H1 (cell line): ENCODE measurements at regions not wholly inside any gene's neighbourhood (a gene's known extent, or its start where the extent isn't known, plus 50 kb on each side); places are given as distances from the start of the nearest gene placed in this dataset.

Experiments
- CTCF ChIA-PET: fragments of 300-600 bp; sonication (Branson Sonifier 250); formaldehyde crosslinking; loops from one replicate; lab custom pipeline; 2021; ENCODE audit not compliant: partially characterized antibody; lab: Charles Lee
- POLR2A ChIA-PET: fragments of 300-600 bp; sonication (Branson Sonifier 250); formaldehyde crosslinking; loops from one replicate; lab custom pipeline; 2021; ENCODE audit warnings: inconsistent platforms; ENCODE audit not compliant: partially characterized antibody; lab: Charles Lee
- DNase-seq, 2 experiments: peaks; one replicate each; pipeline versions ENCODE4 v3.0.0 to v3.0.0-alpha.2; 2010 to 2022; ENCODE audit warnings: low spot score in 2 of 2, low read depth in 1 of 2, mixed read lengths in 1 of 2
- FAIRE-seq: peaks from 2 replicates; lab custom pipeline; 2011; peaks lifted over from hg19 to GRCh38; lab: Jason Lieb, UNC
- H2AFZ ChIP-seq: 2 replicates; pipeline ENCODE4 v1.8.1; 2012; ENCODE audit warnings: low read length, inconsistent platforms
- H2AK5ac ChIP-seq: 2 replicates; pipeline ENCODE4 v1.6.1; 2013; ENCODE audit warnings: low read depth, low read length
- H2BK120ac ChIP-seq: replicated peaks from 2 replicates; pipeline ENCODE3; 2013; ENCODE audit warnings: low read depth, low read length, inconsistent platforms
- H2BK12ac ChIP-seq: 2 replicates; pipeline ENCODE4 v1.6.1; 2013; ENCODE audit warnings: low read depth, low read length
- H2BK15ac ChIP-seq: 2 replicates; pipeline ENCODE4 v1.6.1; 2013; ENCODE audit warnings: low read length
- H2BK20ac ChIP-seq: 2 replicates; pipeline ENCODE4 v1.6.1; 2013; ENCODE audit warnings: low read length
- H2BK5ac ChIP-seq: 2 replicates; pipeline ENCODE4 v1.6.1; 2013; ENCODE audit warnings: low read depth, low read length
- H3K14ac ChIP-seq: 2 replicates; pipeline ENCODE4 v1.6.1; 2013; ENCODE audit warnings: inconsistent platforms; ENCODE audit not compliant: insufficient read length
- H3K18ac ChIP-seq: 2 replicates; pipeline ENCODE4 v1.6.1; 2013; ENCODE audit warnings: low read length; ENCODE audit errors: extremely low read depth
- H3K23ac ChIP-seq: 2 replicates; pipeline ENCODE4 v1.6.1; 2013; ENCODE audit warnings: inconsistent platforms; ENCODE audit not compliant: insufficient read length
- H3K23me2 ChIP-seq: 2 replicates; pipeline ENCODE4 v1.6.1; 2013; ENCODE audit warnings: low read depth, low read length
- H3K27ac ChIP-seq: 2 replicates; pipeline ENCODE4 v1.6.1; 2011; ENCODE audit warnings: low read depth, low read length, inconsistent platforms
- H3K27me3 ChIP-seq, 4 experiments: replicated peaks in 1 of 4; 1 replicate in 1 of 4; 2 replicates in 3 of 4; pipeline versions ENCODE4 v1.6.1 to v1.8.1; 2011 to 2013; ENCODE audit warnings: low read length in 3 of 4, mild to moderate bottlenecking in 3 of 4, inconsistent platforms in 2 of 4, mixed read lengths in 2 of 4, moderate library complexity in 1 of 4; ENCODE audit not compliant: control insufficient read depth in 3 of 4, insufficient read depth in 3 of 4; ENCODE audit errors: extremely low read depth in 1 of 4
- H3K36me3 ChIP-seq, 4 experiments: 2 replicates each; pipeline versions ENCODE4 v1.6.1 to v1.8.1; 2011 to 2013; ENCODE audit warnings: mild to moderate bottlenecking in 4 of 4, low read length in 3 of 4, moderate library complexity in 2 of 4, control low read depth in 1 of 4, inconsistent platforms in 1 of 4; ENCODE audit not compliant: insufficient read depth in 4 of 4, control insufficient read depth in 2 of 4
- H3K4ac ChIP-seq: replicated peaks from 2 replicates; pipeline ENCODE3; 2013; ENCODE audit warnings: low read length, low read depth, mixed read lengths, inconsistent platforms; ENCODE audit not compliant: insufficient read length
- H3K4me1 ChIP-seq, 4 experiments: replicated peaks in 1 of 4; 1 replicate in 1 of 4; 2 replicates in 3 of 4; pipeline versions ENCODE4 v1.6.1 to v1.8.1; 2011 to 2013; ENCODE audit warnings: low read length in 3 of 4, inconsistent platforms in 2 of 4, mixed read lengths in 1 of 4; ENCODE audit not compliant: insufficient read depth in 4 of 4, control insufficient read depth in 3 of 4
- H3K4me2 ChIP-seq, 2 experiments: 2 replicates each; pipeline versions ENCODE4 v1.6.1 to v1.8.1; 2011 to 2013; ENCODE audit warnings: low read depth in 2 of 2, low read length in 2 of 2, control low read depth in 1 of 2, inconsistent platforms in 1 of 2, mild to moderate bottlenecking in 1 of 2; ENCODE audit not compliant: insufficient read depth in 1 of 2
- H3K4me3 ChIP-seq, 4 experiments: fragments of 200-600, 300-600 bp in 1 of 4; sonication (generic), shearing (Covaris generic), sonication (Bioruptor Twin) in 1 of 4; 2 replicates each; pipeline versions ENCODE4 v1.5.1 to v1.8.1; 2011 to 2016; ENCODE audit warnings: low read length in 4 of 4, low read depth in 3 of 4, control low read depth in 2 of 4, inconsistent platforms in 2 of 4, mild to moderate bottlenecking in 2 of 4, mixed read lengths in 1 of 4, moderate library complexity in 1 of 4; ENCODE audit not compliant: insufficient read depth in 2 of 4; ENCODE audit errors: extremely low read depth in 1 of 4
- H3K56ac ChIP-seq: replicated peaks from 2 replicates; pipeline ENCODE3; 2013; ENCODE audit warnings: low read depth, mild to moderate bottlenecking, mixed read lengths, low read length, inconsistent platforms; ENCODE audit not compliant: insufficient read length
- H3K79me1 ChIP-seq: 2 replicates; pipeline ENCODE4 v1.6.1; 2013; ENCODE audit warnings: low read depth, low read length, control low read depth
- H3K79me2 ChIP-seq, 2 experiments: 2 replicates each; pipeline versions ENCODE4 v1.6.1 to v1.8.1; 2012 to 2013; ENCODE audit warnings: low read length in 2 of 2, mild to moderate bottlenecking in 2 of 2, inconsistent platforms in 1 of 2; ENCODE audit not compliant: insufficient read depth in 2 of 2, control insufficient read depth in 1 of 2
- H3K9ac ChIP-seq, 4 experiments: replicated peaks in 1 of 4; 1 replicate in 1 of 4; 2 replicates in 3 of 4; pipeline versions ENCODE4 v1.6.1 to v1.8.1; 2011 to 2013; ENCODE audit warnings: low read depth in 3 of 4, low read length in 3 of 4, control low read depth in 2 of 4, mild to moderate bottlenecking in 2 of 4, moderate library complexity in 2 of 4, inconsistent platforms in 1 of 4; ENCODE audit errors: extremely low read depth in 1 of 4
- H3K9me3 ChIP-seq, 2 experiments: 2 replicates each; pipeline versions ENCODE4 v1.6.1 to v1.8.1; 2012 to 2013; ENCODE audit warnings: mild to moderate bottlenecking in 2 of 2, moderate library complexity in 2 of 2, control low read depth in 1 of 2, inconsistent platforms in 1 of 2, low read depth in 1 of 2, low read length in 1 of 2, mixed read lengths in 1 of 2; ENCODE audit not compliant: insufficient read depth in 2 of 2
- H4K20me1 ChIP-seq, 2 experiments: replicated peaks in 1 of 2; 2 replicates each; pipeline versions ENCODE3 to v1.8.1; 2011 to 2013; ENCODE audit warnings: inconsistent platforms in 2 of 2, low read length in 2 of 2, mild to moderate bottlenecking in 1 of 2; ENCODE audit not compliant: insufficient read depth in 2 of 2, control insufficient read depth in 1 of 2
- H4K5ac ChIP-seq: 2 replicates; pipeline ENCODE4 v1.6.1; 2013; ENCODE audit warnings: low read length, low read depth, mixed read lengths, inconsistent platforms; ENCODE audit not compliant: insufficient read length
- H4K8ac ChIP-seq: 2 replicates; pipeline ENCODE4 v1.8.0; 2013; ENCODE audit warnings: mild to moderate bottlenecking, moderate library complexity, low read length, inconsistent platforms; ENCODE audit not compliant: insufficient read depth; ENCODE audit errors: extremely low read depth
- H4K91ac ChIP-seq: replicated peaks from 2 replicates; pipeline ENCODE3; 2013; ENCODE audit warnings: low read length, mixed read lengths, inconsistent platforms; ENCODE audit not compliant: insufficient read length
- CBX8 ChIP-seq: fragments of 300-800, 300-1000 bp; sonication (generic); IDR thresholded peaks from 2 replicates; pipeline ENCODE4 v1.7.1; 2016; ENCODE audit warnings: low read depth, low read length, borderline replicate concordance
- CHD2 ChIP-seq: IDR thresholded peaks from 2 replicates; pipeline ENCODE4 v1.6.1; 2012; ENCODE audit warnings: low read length, improper control_type of control experiment
- E2F6 ChIP-seq: IDR thresholded peaks from 2 replicates; pipeline ENCODE4 v1.6.1; 2012; ENCODE audit warnings: inconsistent platforms
- EP300 ChIP-seq, 2 experiments: IDR thresholded peaks; 1 replicate in 1 of 2; 2 replicates in 1 of 2; pipeline ENCODE4 v1.6.1; 2011 to 2012; ENCODE audit warnings: low read depth in 2 of 2, low read length in 2 of 2, mild to moderate bottlenecking in 2 of 2, borderline replicate concordance in 1 of 2, inconsistent platforms in 1 of 2, moderate library complexity in 1 of 2
- MAX ChIP-seq: IDR thresholded peaks from 2 replicates; pipeline ENCODE4 v1.6.1; 2012; ENCODE audit warnings: inconsistent platforms
- NANOG ChIP-seq: IDR thresholded peaks from 2 replicates; pipeline ENCODE4 v1.6.1; 2011; ENCODE audit warnings: low read length, low read depth, mild to moderate bottlenecking, inconsistent platforms; ENCODE audit not compliant: insufficient read depth, poor library complexity, severe bottlenecking
- RFX5 ChIP-seq: IDR thresholded peaks from 2 replicates; pipeline ENCODE4 v1.6.1; 2011; ENCODE audit warnings: low read depth, low read length, improper control_type of control experiment, borderline replicate concordance
- SIN3A ChIP-seq, 2 experiments: IDR thresholded peaks in 1 of 2; conservative IDR thresholded peaks in 1 of 2; 2 replicates each; pipeline ENCODE4 v1.6.1; 2011 to 2012; ENCODE audit warnings: low read length in 2 of 2, improper control_type of control experiment in 1 of 2, low read depth in 1 of 2, mild to moderate bottlenecking in 1 of 2
- TAF7 ChIP-seq: optimal IDR thresholded peaks from 2 replicates; pipeline ENCODE3; 2011; ENCODE audit warnings: low read depth, mild to moderate bottlenecking, inconsistent platforms, low read length, moderate library complexity, borderline replicate concordance
- TCF12 ChIP-seq: IDR thresholded peaks from 2 replicates; pipeline ENCODE4 v1.6.1; 2011; ENCODE audit warnings: low read depth, mild to moderate bottlenecking, low read length
- WGBS, 2 experiments: shearing (Covaris generic) in 1 of 2; methylation state at CpG; one replicate each; pipeline versions ENCODE4 v1.1.6 to v1.1.7; 2013 to 2015; ENCODE audit warnings: low lambda C conversion rate in 2 of 2, mixed read lengths in 2 of 2, inconsistent platforms in 1 of 2, low coverage in 1 of 2, missing lambda C conversion rate in 1 of 2; ENCODE audit not compliant: insufficient replicate concordance in 2 of 2, insufficient coverage in 1 of 2, insufficient read length in 1 of 2; ENCODE audit errors: extremely low coverage in 1 of 2, missing lambda C conversion rate in 1 of 2; 5-methylcytosine and 5-hydroxymethylcytosine counted together

- no peak for FAIRE-seq
- Histone ChIP-seq H2AK5ac (no peak overlapping the region), H3K79me1 (no peaks in the 10 kb centered on the region; the same call in 1 of the 2 replicates), H2BK5ac (no peak overlapping the region), H3K4ac (no peak overlapping the region), H2BK120ac (no peak overlapping the region), H3K9ac (no peak overlapping the region), H3K27ac (no peak overlapping the region), H3K4me3 (no peak overlapping the region)
- no peak for TF ChIP-seq TCF12
- no peak for TF ChIP-seq E2F6
- no peak for TF ChIP-seq SIN3A (conservative IDR thresholded peaks at IDR 0.05 in 1 of 2, IDR thresholded peaks at IDR 0.05 in 1 of 2; ENCODE audit: low read depth in 1 of 2, low read length in 2 of 2)
- TF ChIP-seq CHD2: no peak
- no peak for TF ChIP-seq CBX8
- TF ChIP-seq NANOG: no peak
- no peak for TF ChIP-seq EP300 (IDR thresholded peaks at IDR 0.05; ENCODE audit: borderline replicate concordance in 1 of 2, low read depth in 2 of 2, low read length in 2 of 2)
- TF ChIP-seq RFX5: no peak
- no peak for TF ChIP-seq MAX
- no peak for TF ChIP-seq TAF7
- TF ChIP-seq, all 59 proteins: peak for 0
- Histone ChIP-seq H4K20me1 (peaks cover 0 to 1% of the 10 kb centered on the region in 2 experiments), H3K36me3 (no peaks in the 10 kb centered on the region; a peak in 1 of 8 replicates), H3K4me2 (no peak overlapping the region), H3K23me2 (no peaks in the 10 kb centered on the region), H3K79me2 (no peaks in the 10 kb centered on the region), H2AFZ (no peak overlapping the region), H3K9me3 (no peaks in the 10 kb centered on the region), H2BK20ac (no peak overlapping the region), H3K56ac (no peak overlapping the region), H4K8ac (no peak overlapping the region), H3K18ac (no peak overlapping the region), H3K14ac (no peak overlapping the region), H3K27me3 (no peaks in the 10 kb centered on the region), H3K4me1 (peaks cover 0 to under 1% (median under 1%) of the 10 kb centered on the region in 4 experiments; a peak in 3 of 7 replicates), H2BK12ac (no peak overlapping the region), H4K5ac (no peak overlapping the region), H2BK15ac (no peak overlapping the region), H3K23ac (no peak overlapping the region), H4K91ac (no peak overlapping the region)
- POLR2A ChIA-PET: no interaction called here
- CTCF ChIA-PET: interaction anchor here (1.0 to 2.0 kb wide), 4 partner anchors 10 to 85 kb away, joined by 3 to 8 read pairs (median 4); no protein-coding TSS in a partner anchor
- 91% methylated on average over 17 of the region's 17 CpGs; no CpG with 5 or more reads in 1 of the 2 experiments for WGBS, 2 experiments
- no peak for DNase-seq
These were observed 189.7 kb downstream of the BRD1 start for GRCh38 chr22:49638001-49638400.
